Activated naive CD4-positive, alpha-beta T cell treated with anti-CD3 and anti-CD28 coated beads, Interleukin-2, amount 10 ng/mL, durations not matched to agents 7 days and 5 days (primary cell): ENCODE measurements at regions not wholly inside any gene's neighbourhood (a gene's known extent, or its start where the extent isn't known, plus 50 kb on each side); places are given as distances from the start of the nearest gene placed in this dataset.

Source experiments
- CTCF ChIA-PET: fragments of 350-600 bp; sonication (Branson Sonifier 250); formaldehyde crosslinking; loops from one replicate; lab custom pipeline; 2021; ENCODE audit warnings: antibody characterized with exemption; lab: Charles Lee
- DNase-seq: peaks from one replicate; pipeline ENCODE4 v3.0.0-alpha.2; 2020
- H3K27ac Mint-ChIP-seq: one replicate; pipeline ENCODE4 v1.8.0; 2021; ENCODE audit warnings: mild to moderate bottlenecking, moderate library complexity, mixed read lengths
- H3K27me3 Mint-ChIP-seq: one replicate; pipeline ENCODE4 v1.8.0; 2021; ENCODE audit warnings: mild to moderate bottlenecking, mixed read lengths
- H3K36me3 Mint-ChIP-seq: one replicate; pipeline ENCODE4 v1.8.0; 2021; ENCODE audit warnings: mixed read lengths
- H3K4me1 Mint-ChIP-seq: one replicate; pipeline ENCODE4 v1.8.0; 2021; ENCODE audit warnings: mixed read lengths
- H3K4me3 Mint-ChIP-seq: one replicate; pipeline ENCODE4 v1.8.0; 2021; ENCODE audit warnings: mild to moderate bottlenecking, moderate library complexity, mixed read lengths
- H3K9me3 Mint-ChIP-seq: one replicate; pipeline ENCODE4 v1.8.0; 2021; ENCODE audit warnings: mixed read lengths

DNA sequence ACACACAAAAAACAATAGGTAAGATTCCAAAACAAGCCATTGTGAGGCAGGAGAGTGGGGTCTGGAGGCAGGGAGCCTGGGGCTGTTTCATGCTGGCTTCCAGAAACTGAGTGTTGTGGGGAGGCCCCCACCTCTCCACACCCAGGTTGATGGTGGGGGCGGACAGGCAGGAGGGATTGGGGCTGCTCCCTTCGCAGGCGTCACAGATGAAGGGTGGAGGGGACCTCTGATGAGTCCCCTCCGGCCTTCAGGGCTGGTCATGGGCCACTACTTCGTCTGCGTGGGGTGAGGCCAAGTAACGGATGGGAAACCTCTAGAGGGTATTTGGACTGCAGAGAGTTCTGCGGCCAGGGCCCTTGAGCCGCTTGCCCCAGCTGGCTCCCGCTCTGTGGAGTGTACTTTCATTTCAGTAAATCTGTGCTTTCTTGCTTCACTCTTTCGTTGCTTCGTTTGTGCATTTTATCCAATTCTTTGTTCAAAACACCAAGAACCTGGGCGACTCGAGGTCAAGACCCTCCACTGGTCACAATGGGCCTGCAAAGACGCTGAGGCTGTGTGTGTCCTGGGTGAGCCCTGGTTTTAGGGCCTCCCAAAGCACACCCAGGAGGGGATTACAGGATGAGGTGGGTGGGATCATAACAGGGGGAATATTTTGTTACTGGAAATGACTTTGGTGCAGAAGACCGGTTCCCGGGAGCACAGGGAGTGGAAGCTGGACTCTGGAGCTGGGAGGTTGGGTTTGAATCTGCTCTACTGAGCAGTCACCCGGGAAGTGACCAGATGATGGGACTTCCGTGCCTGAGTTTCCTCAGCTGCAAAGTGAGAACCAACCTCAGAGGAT lies 83.7 kb upstream of the ADRA2C start:
- Mint-ChIP-seq H3K36me3 (no peaks in the 10 kb centered on the region), H3K27ac (no peak overlapping the region), H3K27me3 (no peaks in the 10 kb centered on the region), H3K4me1 (no peaks in the 10 kb centered on the region), H3K9me3 (no peaks in the 10 kb centered on the region), H3K4me3 (no peak overlapping the region)
- no peak for DNase-seq
- CTCF ChIA-PET = no interaction called here

GRCh38 chr4:3681191-3681590 lies 85.0 kb upstream of the ADRA2C start:
- DNase-seq = no peak
- CTCF ChIA-PET = no interaction called here

DNA sequence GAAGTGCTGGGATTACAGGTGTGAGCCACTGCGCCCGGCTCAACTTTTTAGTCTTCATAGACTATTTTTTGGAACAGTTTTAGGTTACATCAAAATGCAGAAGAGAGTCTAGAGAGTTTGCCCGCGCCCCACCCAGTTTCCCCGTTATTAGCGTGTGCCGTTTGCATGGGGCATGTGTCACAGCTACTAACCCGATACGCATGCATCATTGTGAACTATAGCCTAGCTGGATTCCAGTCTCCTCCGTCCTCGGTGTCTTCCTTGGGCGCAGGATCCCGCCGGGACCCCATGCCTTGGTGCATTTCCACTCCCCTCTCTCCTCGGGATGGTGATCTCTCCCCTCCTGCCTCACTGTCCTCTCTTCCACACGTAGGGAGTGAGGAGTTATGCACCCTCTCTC lies 85.5 kb upstream of the ADRA2C start:
- Mint-ChIP-seq H3K9me3 (no peaks in the 10 kb centered on the region), H3K4me3 (no peak overlapping the region), H3K36me3 (no peaks in the 10 kb centered on the region), H3K27me3 (no peaks in the 10 kb centered on the region), H3K4me1 (no peaks in the 10 kb centered on the region), H3K27ac (no peak overlapping the region)
- CTCF ChIA-PET = no interaction called here
- no peak for DNase-seq

More at GRCh38 chr4:3681191-3681590, 85.0 kb upstream of the ADRA2C start:
- Mint-ChIP-seq H3K4me1 (no peaks in the 10 kb centered on the region), H3K36me3 (no peaks in the 10 kb centered on the region), H3K4me3 (no peak overlapping the region), H3K27me3 (no peaks in the 10 kb centered on the region), H3K9me3 (no peaks in the 10 kb centered on the region), H3K27ac (no peak overlapping the region)

- CTCF ChIA-PET = no interaction called here
- DNase-seq = no peak
- Mint-ChIP-seq H3K4me3 (no peak overlapping the region), H3K4me1 (no peaks in the 10 kb centered on the region), H3K27ac (no peak overlapping the region), H3K9me3 (no peaks in the 10 kb centered on the region), H3K36me3 (no peaks in the 10 kb centered on the region), H3K27me3 (no peaks in the 10 kb centered on the region)
Measured at GRCh38 chr4:3679851-3680311, 86.3 kb upstream of the ADRA2C start.

DNA sequence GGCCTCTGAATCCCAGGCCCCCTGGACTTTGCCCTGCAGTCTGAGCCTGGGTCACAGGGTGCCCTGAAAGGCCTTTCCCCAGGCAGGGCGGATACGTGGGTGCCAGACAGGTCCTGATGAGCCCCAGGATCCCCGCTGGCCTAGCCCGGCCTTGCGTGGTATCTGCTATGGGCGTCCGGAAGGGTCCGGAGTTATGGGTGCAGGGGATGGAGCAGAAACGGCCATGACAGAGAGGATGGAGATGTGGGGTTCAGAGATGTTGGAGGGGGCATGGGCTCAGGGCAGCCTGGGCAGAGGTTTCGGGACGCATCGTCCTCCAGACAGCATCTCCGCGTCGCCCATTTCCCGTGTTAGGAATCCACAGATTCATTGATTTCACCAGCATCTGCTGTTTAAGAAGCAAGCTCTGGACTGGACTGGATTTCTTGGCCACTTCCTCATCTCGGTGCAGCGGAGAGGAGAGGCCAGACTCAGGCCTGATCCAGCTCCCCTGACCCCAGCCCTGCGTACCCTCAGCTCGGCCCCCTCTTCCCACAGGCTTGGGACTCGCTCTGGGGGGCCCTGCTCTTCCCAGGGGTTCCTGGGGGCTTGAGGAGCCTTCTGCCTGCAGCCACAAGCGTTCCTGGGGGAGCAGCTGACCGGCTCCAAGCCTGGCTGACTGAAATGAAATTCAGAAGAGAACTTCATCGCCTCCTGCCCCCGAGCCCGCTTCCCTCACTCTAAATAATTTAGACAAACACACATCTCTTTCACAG lies 86.9 kb upstream of the ADRA2C start:
- H3K9me3 Mint-ChIP-seq = no peaks in the 10 kb centered on the region
- no peaks in the 10 kb centered on the region for H3K4me1 Mint-ChIP-seq
- DNase-seq = no peak
- H3K27me3 Mint-ChIP-seq = no peaks in the 10 kb centered on the region
- H3K27ac Mint-ChIP-seq = no peak overlapping the region
- no peaks in the 10 kb centered on the region for H3K36me3 Mint-ChIP-seq
- CTCF ChIA-PET = no interaction called here
- no peak overlapping the region for H3K4me3 Mint-ChIP-seq

DNA sequence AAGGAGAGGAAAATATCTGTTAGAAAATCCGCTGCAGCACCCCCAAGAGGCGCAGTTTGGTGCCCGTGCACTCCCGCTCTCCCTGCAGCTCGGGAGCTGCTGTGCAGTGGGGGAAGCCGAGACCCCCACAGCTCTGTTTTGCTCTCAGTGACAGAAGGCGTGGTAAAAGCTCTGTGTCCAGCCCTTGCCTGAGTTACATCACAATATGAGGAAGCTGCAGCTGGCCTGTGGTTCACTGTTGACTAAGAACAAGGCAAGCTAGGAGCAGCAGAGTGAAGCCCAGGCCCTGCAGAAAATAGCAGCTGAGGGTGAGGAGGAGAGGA lies 88.5 kb upstream of the ADRA2C start:
- H3K36me3 Mint-ChIP-seq = no peaks in the 10 kb centered on the region

GRCh38 chr4:3676907-3677747 lies 89.1 kb upstream of the ADRA2C start:
- CTCF ChIA-PET = interaction anchor here (0.7 kb wide), 1 partner anchor 149 kb away, joined by 3 read pairs; no protein-coding TSS in a partner anchor
- Mint-ChIP-seq H3K27ac (no peak overlapping the region), H3K4me3 (no peak overlapping the region), H3K9me3 (no peaks in the 10 kb centered on the region), H3K27me3 (no peaks in the 10 kb centered on the region), H3K4me1 (no peaks in the 10 kb centered on the region), H3K36me3 (no peaks in the 10 kb centered on the region)
- no peak for DNase-seq

More for the DNA sequence above, 88.5 kb upstream of the ADRA2C start:
- no peak for DNase-seq
- Mint-ChIP-seq H3K4me1 (no peaks in the 10 kb centered on the region), H3K9me3 (no peaks in the 10 kb centered on the region), H3K4me3 (no peak overlapping the region), H3K27me3 (no peaks in the 10 kb centered on the region), H3K27ac (no peak overlapping the region)
- CTCF ChIA-PET = interaction anchor here (0.7 kb wide), 1 partner anchor 149 kb away, joined by 3 read pairs; no protein-coding TSS in a partner anchor

- CTCF ChIA-PET = no interaction called here
- no peaks in the 10 kb centered on the region for H3K27me3 Mint-ChIP-seq
- H3K4me1 Mint-ChIP-seq = no peaks in the 10 kb centered on the region
- no peak overlapping the region for H3K27ac Mint-ChIP-seq
- no peaks in the 10 kb centered on the region for H3K36me3 Mint-ChIP-seq
- no peaks in the 10 kb centered on the region for H3K9me3 Mint-ChIP-seq
- H3K4me3 Mint-ChIP-seq = no peak overlapping the region
- DNase-seq = no peak
Measured at GRCh38 chr4:3676196-3676595, 90.0 kb upstream of the ADRA2C start.

- Mint-ChIP-seq H3K27ac (no peak overlapping the region), H3K27me3 (no peaks in the 10 kb centered on the region), H3K4me3 (no peak overlapping the region)
Measured at GRCh38 chr4:3675251-3676115, 90.7 kb upstream of the ADRA2C start.

GRCh38 chr4:3674479-3674851 lies 91.7 kb upstream of the ADRA2C start:
- Mint-ChIP-seq H3K4me1 (no peaks in the 10 kb centered on the region), H3K4me3 (no peak overlapping the region), H3K27me3 (no peaks in the 10 kb centered on the region), H3K9me3 (no peaks in the 10 kb centered on the region), H3K27ac (no peak overlapping the region), H3K36me3 (no peaks in the 10 kb centered on the region)
- DNase-seq = no peak
- CTCF ChIA-PET = no interaction called here

More at GRCh38 chr4:3675251-3676115, 90.7 kb upstream of the ADRA2C start:
- CTCF ChIA-PET = no interaction called here
- Mint-ChIP-seq H3K36me3 (no peaks in the 10 kb centered on the region), H3K9me3 (no peaks in the 10 kb centered on the region), H3K4me1 (no peaks in the 10 kb centered on the region)
- DNase-seq = no peak

- DNase-seq = no peak
- Mint-ChIP-seq H3K9me3 (no peaks in the 10 kb centered on the region), H3K4me1 (no peaks in the 10 kb centered on the region), H3K27me3 (no peaks in the 10 kb centered on the region), H3K27ac (no peak overlapping the region), H3K4me3 (no peak overlapping the region), H3K36me3 (no peaks in the 10 kb centered on the region)
- CTCF ChIA-PET = no interaction called here
Measured at GRCh38 chr4:3673716-3674478, 92.3 kb upstream of the ADRA2C start.

DNA sequence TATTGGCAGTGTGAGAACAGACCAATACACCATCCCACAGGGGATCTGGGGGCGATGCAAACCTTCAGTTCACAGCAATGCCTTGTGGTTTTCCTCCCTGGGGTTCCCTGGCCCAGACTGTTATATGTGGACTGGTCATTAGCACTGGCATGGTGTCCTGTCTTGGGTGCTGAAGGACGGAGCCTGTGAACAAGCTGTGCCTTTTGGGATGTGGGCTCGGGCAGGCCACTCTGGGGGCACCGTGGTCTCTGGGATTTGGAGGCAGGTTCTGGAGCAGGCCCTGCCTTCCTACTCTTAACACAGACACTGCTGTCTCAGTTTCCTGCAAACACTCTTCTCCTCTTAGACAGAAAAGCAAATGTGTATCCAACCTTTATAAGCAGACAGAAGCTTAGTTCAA lies 93.0 kb upstream of the ADRA2C start:
- H3K27ac Mint-ChIP-seq = no peak overlapping the region
- H3K4me1 Mint-ChIP-seq = no peaks in the 10 kb centered on the region
- no peaks in the 10 kb centered on the region for H3K27me3 Mint-ChIP-seq
- no peak overlapping the region for H3K4me3 Mint-ChIP-seq
- no peaks in the 10 kb centered on the region for H3K36me3 Mint-ChIP-seq
- CTCF ChIA-PET = interaction anchor here (0.6 kb wide), 1 partner anchor 197 kb away, joined by 3 read pairs; no protein-coding TSS in a partner anchor
- DNase-seq = no peak
- no peaks in the 10 kb centered on the region for H3K9me3 Mint-ChIP-seq

DNA sequence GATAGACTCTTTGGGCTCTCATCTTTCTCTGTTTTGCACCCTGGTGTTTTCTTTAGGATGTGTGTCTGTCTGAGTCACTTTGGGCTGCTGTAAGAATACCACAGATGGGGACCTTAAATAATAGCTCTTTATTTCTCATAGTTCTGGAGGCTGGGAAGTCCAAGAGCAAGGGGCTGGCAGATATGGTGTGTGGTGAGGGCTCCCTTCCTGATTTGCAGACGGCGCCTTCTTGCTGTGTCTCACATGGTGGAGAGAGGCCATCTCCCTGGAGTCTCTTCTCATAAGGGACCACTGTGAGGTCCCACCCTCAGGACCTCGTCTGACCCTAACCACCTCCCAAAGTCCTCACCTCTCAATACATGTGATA lies 93.7 kb upstream of the ADRA2C start:
- H3K36me3 Mint-ChIP-seq = no peaks in the 10 kb centered on the region
- CTCF ChIA-PET = interaction anchor here (0.6 kb wide), 1 partner anchor 198 kb away, joined by 3 read pairs; no protein-coding TSS in a partner anchor
- H3K27me3 Mint-ChIP-seq = no peaks in the 10 kb centered on the region
- DNase-seq = no peak
- no peaks in the 10 kb centered on the region for H3K4me1 Mint-ChIP-seq
- H3K4me3 Mint-ChIP-seq = no peak overlapping the region
- no peak overlapping the region for H3K27ac Mint-ChIP-seq
- peaks cover under 1% of the 10 kb centered on the region for H3K9me3 Mint-ChIP-seq
